ENCODE measurements at regions not wholly inside any gene's neighbourhood (a gene's known extent, or its start where the extent isn't known, plus 50 kb on each side); places are given as distances from the start of the nearest gene placed in this dataset.
A peak's percentile ranks its signal among the peaks of the same experiment; 100 is the strongest.

- DNase-seq (ENCODE audit: low read depth, low spot score): no peak
- H3K4me3 ChIP-seq (ENCODE audit: low read length): no peak overlapping the region
Measured at GRCh38 chr12:13627536-13627935, 353.9 kb downstream of the GRIN2B start.

DNA sequence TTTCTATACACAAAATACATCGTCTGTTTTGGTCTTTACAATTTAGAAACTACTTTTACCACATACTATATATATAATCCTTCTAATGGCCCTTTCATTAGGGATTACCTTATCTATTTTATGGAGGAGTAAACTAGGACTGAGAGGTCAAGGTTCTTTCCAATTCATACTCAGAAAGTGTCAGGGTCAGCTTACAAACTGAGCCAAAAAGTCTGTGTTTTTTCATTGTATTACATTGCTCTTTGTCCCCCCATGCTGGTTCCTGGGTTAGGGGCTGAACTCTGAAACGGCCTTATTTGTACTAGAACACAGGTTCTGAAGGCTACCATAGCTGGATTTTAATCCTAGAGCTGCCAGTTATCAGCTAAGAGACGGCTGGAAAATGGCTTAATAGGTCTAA is 368.1 kb downstream of the GRIN2B start:
- no peak overlapping the region for H3K4me3 ChIP-seq (ENCODE audit: low read length)
- no peak for DNase-seq (ENCODE audit: low read depth, low spot score)

DNA sequence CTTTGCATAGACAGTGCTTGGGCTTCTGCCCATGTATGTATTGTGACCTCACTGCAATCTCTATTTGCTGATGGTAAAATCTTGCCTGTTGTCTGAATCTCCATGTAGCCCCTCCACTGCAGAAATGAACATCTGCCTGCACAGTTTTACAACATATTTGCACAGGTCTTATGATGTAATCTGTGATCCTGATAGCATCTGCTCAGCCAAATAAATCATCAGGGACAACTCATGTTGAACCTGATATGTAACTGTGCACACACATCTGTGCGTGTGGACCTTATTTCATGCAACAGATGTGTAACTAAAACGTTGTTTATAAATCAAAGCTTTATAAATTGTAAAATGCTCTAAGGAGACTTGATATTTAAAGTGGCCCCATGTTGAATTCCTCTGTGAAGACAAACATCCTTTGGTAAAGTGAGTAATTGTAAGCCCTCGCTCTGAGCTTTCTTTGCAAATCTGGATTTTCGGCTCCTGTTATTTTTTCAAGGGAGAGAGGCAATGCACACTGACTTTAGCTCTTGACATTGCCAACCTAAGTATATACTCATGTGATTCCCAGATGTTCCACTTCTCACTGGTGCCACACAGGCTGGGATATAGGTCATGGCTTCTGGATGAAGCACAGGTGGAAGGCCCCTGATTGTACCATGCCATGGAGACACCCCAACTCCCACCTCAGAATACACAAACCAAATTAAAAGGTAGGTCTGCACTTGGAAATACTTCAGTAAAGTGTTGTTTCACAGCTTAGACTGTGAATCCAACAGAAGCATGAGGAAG is 371.3 kb downstream of the GRIN2B start:
- H3K4me3 ChIP-seq (ENCODE audit: low read length): no peak overlapping the region
- no peak for DNase-seq (ENCODE audit: low read depth, low spot score)

GRCh38 chr12:13606290-13606689 is 375.1 kb downstream of the GRIN2B start:
- DNase-seq (ENCODE audit: low read depth, low spot score): no peak
- no peak overlapping the region for H3K4me3 ChIP-seq (ENCODE audit: low read length)

DNA sequence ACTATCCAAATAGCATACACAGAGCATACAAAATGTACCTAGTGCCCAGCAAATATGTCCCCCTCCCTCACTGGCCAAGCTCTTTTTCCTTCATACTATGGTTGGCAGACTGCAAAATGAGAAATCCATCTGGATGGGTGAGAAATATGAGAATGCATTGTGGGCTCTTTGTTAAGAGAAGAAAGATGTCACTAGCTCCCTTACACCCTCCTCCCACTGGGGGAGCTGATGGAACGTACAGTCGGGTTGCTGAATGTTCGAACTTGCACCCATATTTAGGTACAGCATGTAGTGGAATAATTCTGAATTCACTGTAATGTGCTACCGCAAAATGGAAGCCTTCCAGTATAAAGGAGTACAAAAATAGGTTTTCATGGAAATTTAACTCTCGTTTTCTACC is 377.4 kb downstream of the GRIN2B start:
- H3K4me3 ChIP-seq (ENCODE audit: low read length): no peak overlapping the region
- DNase-seq (ENCODE audit: low read depth, low spot score): no peak

DNA sequence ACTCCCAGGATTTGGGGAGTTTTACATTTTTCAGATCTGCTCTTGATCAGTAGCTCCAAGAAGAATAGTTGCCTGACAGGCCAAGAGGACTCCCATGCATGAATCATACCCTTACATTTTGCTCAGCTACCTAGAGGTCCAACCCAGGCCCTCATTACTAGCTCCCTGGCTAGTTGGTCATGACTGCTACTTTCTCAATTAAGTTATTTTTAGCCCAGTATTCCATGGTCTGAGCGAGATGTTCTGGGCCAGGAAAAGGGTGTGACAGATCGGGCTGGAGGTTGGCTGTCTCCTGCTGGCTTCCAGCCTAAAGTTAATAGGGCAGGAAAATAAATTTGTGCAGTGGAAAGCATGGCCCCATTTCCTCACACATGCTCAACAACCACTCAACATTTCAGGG is 379.2 kb downstream of the GRIN2B start:
- DNase-seq (ENCODE audit: low read depth, low spot score): no peak
- no peak overlapping the region for H3K4me3 ChIP-seq (ENCODE audit: low read length)

DNA sequence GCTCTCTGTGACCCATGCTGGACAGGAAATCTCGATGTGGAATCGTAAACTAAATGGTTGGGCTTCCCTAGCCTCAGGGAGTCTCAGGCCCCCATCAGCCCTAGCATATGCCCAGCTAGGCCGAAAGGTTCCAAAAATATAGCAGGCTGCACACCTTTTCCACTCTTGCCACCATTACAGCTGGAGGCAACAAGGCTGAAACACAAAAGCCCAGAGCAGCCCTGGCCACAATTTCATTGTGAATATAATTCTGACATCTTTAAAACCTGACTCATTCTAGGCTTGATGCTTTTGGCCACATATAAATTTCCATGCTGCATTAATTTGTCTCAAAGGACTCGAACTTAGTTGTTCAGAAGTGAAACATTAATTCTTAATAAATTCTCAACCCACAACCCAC is 382.2 kb downstream of the GRIN2B start:
- no peak overlapping the region for H3K4me3 ChIP-seq (ENCODE audit: low read length)
- DNase-seq (ENCODE audit: low read depth, low spot score): no peak

DNA sequence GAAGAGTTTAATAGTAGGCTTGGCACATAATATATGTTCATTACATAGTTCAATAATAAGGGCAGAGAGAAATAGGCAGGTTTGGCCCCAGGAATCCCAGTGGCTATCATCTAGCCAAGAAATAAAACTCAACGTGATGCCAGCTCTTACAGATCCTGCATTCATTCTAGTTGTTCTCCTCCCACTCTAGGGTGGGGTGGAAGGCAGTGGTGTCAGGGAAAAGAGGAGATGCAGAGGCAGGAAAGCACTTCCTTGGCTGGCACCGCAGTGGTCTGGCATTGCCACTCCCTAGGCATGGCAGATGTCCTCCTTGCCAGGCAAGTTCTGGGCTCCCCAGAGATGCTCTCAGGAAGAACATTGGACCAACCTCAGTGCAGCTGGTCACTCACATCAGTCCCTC is 383.6 kb downstream of the GRIN2B start:
- no peak overlapping the region for H3K4me3 ChIP-seq (ENCODE audit: low read length)
- DNase-seq (ENCODE audit: low read depth, low spot score): no peak

GRCh38 chr12:13597166-13597565 is 384.2 kb downstream of the GRIN2B start:
- no peak for DNase-seq (ENCODE audit: low read depth, low spot score)
- H3K4me3 ChIP-seq (ENCODE audit: low read length): no peak overlapping the region

DNA sequence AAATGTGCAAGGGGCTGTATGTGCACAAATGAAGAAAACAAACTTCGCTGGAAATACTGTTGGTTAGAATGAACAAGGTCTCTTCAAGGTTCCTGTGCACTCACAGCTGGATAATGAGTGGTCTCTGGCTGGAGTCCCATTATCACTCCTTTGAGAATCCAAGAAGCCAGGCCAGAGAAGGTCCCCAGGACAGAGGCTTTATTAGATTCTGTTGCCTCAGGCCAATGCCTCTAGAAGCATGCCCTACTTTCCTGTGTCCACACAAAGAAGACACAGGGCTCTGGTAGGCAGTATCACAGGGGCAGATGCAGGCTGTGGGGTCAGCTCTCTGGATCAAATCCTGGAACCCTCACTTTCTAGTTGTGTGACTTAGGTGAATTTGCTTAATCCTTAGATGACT is 384.7 kb downstream of the GRIN2B start:
- H3K4me3 ChIP-seq (ENCODE audit: low read length): no peak overlapping the region
- no peak for DNase-seq (ENCODE audit: low read depth, low spot score)

DNA sequence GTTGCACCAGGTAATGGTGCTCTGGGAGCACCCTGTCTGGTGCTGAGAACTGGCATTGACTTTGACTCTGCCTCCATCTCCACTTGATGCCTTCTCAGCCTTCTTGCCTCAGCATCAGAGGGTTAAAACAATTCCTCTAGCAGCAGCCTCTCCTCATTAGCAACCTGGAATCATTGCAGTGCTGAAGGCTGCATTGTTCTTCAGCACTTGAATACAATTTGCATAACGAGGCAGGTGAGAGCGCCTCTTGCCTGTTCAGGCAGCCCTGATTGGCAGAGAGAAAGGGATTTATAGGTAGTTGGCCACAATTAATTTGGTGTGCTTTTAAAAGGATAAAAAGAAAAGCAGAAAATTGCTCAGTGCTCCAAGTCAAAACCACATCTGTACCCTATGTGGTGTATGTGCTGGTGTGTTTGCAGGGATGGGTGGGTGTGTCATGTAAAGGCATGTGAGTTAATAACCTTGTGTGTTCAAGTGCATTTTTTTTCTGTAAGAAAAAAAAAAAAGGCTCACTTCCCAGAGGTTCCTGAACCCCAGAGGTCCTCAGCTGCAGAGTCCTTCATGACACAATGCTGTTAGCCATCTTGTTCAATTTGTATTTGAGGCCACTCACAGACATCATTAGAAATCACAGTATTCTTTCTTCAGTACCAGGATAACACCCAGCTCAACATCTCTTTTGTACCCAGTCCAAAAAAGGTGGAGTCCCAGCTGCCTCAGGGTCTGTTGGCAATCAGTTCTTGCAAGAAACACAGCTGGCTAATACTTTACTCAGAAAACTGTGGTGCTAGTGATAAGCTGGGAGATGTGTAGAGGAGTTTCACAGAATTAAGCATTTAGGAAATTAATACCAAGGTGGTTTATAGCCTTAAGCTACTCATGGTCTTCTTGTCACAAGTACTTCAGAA is 385.6 kb downstream of the GRIN2B start:
- DNase-seq (ENCODE audit: low read depth, low spot score): peak; percentile 1
- no peak overlapping the region for H3K4me3 ChIP-seq (ENCODE audit: low read length)

DNA sequence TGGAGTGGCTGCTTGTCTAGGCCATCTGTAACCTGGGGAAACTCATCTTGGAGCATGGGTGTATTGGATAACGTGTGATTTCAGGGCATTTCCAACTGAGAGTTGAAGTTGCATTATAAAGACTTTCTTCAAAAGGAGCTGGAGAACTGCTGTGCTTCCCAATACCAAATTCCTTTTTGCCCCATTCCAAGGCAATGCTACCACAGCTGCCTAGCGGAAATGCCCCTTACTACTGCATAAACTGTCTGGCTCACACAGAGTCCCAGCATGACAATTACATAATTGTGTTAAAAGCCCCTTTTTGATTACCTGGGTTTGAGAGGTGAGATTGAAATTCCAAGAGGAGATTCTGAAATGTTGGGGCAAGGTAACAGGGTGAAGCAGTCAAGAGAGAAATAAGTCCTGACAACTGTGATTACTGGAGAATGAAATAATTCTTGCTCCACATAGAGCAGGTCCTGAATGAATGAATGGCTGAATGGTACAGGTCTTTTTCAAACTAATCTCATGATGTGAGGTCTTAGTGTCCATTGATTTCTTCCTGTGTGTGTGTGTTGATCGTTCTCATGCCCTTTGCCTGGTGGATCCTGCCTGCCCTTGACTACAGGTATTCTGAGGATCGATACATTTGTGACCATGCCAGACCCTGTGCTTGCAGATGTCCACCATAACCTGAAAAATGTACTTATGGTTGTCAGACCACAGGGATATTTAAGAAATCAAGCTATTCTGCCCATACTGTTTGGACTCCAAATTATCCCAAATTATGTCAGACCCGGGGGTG is 386.5 kb downstream of the GRIN2B start:
- H3K4me3 ChIP-seq (ENCODE audit: low read length): no peak overlapping the region
- DNase-seq (ENCODE audit: low read depth, low spot score): no peak

DNA sequence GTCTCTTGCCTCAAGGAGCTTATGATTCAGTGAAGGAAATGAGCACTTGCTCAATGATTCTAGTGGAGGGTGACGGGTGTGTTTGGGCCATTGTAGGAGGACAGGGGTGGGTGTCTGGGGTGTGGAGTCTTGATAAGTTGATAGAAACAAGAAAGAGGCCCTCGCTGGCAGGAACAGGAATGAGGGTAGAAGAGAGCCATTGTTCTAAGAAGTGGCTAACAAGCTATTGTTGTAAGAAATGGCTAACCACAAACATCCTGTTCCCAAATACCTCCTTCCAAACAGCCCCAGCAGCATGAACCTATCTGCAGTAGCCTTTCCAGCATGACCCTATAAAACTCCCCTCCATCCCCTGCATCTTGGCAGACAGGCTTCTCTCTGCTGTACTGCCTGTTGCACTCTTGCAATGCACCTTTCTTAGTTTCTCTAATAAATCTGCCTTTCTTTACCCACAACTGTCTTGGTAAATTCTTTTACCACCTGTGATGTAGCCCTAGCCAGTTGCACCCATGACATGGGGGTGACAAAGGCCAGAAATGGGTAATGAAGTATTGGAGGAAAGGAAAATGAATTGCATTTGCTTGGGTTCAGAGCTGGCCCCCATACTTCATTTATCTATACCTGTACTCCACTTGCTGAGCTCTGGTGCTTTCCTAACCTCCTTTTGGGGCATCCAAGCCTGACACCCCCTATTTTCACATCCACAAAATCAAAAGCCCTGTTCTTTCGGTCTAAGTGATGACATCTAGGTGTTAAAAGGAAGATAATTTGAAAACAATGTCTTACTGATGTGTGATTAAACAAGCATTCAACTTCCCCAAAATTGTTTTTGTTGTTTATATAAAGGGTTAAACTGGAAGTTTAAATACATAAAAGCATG is 389.1 kb downstream of the GRIN2B start:
- H3K4me3 ChIP-seq (ENCODE audit: low read length): no peak overlapping the region
- DNase-seq (ENCODE audit: low read depth, low spot score): peak; percentile 15

- H3K4me3 ChIP-seq (ENCODE audit: low read length): no peak overlapping the region
- no peak for DNase-seq (ENCODE audit: low read depth, low spot score)
Measured at GRCh38 chr12:13591488-13591887, 389.9 kb downstream of the GRIN2B start.

DNA sequence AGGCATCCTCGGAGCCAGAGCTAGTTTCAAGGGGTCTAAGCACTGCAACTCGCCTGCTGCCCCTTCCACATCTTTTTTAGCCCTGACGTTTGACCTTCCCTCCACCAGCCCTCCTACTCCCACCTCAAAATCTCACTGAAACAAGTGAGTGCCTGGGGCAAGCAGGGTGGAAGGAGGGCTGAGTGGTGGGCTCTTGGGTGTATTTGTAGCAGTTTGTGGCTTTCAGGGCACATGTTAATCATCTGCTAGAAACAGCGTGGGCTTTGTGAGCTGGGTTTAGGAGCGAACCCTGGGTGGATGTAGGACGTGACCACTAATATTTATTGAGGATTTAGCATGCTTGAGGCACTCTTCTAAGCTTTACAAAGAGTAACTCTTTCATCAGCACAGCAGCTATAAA is 390.3 kb downstream of the GRIN2B start:
- no peak overlapping the region for H3K4me3 ChIP-seq (ENCODE audit: low read length)
- no peak for DNase-seq (ENCODE audit: low read depth, low spot score)

DNA sequence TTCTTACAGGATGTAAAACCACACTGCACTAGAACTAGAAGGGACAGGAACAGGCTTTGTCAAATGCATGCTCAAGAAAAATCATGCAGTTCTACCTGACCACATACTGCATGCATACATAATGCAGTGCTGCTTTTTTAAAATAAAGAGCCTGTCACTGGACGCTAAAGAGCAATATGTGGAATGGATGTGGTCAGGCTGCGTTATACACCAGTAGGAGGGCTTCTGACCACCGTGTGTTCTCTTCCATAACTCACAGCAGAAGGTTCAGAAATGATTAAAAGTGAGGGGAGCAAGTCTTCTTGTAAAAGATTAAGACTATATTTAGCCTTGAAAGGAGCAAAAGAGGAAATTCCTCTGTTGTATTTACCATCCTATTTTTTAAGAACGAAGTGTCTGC is 392.0 kb downstream of the EMP1 start:
- DNase-seq (ENCODE audit: low read depth, low spot score): no peak
- H3K4me3 ChIP-seq (ENCODE audit: low read length): no peak overlapping the region

DNA sequence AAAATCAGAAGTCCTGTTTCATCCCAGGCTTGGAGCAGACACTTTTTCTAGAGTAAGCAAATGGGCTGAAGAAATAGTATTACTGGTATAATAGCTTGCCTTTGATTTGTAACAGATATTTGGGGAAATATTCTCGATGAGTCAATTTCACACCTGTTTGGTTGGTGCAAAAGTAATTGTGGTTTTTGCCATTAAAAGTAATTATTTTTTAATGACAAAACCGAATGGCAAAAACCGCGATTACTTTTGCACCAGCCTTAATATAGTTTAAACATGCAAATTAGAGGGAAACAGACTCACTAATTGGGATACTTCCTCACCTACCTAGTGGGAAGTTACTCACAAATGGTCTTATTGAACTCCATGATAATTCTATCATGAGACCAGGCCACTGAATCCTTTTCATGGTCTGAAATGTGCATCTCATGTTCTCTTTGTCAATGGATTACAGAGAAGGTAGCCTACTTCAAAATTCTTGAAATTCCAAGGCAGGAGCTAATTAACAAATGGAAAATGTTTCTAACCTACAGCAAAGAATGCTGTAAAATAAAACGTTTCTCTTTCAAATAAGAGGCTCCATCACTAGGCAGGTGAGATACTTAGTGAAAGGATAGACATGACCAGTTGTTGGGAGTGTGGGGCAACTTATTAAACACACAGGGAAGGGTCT is 391.3 kb downstream of the EMP1 start:
- DNase-seq (ENCODE audit: low read depth, low spot score): no peak
- H3K4me3 ChIP-seq (ENCODE audit: low read length): no peak overlapping the region

DNA sequence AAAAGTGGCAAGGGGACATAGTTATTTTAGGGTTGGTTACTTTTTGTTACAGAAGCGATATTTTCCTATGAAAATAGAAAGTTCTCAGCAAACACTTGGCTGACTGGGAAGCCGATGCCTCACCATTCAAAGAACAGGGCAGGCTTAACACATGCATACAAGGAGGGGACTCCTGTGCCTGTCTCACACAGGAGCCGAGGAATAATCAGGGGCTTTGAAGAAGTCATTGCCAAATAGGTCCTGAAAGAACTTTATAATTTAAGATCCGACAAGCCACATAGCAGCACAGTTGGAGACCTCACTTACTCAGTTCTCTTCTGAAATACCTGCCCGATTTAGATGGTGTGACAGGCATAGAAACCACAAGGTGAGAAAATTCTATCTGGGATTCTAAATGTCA is 389.8 kb downstream of the EMP1 start:
- no peak for DNase-seq (ENCODE audit: low read depth, low spot score)
- H3K4me3 ChIP-seq (ENCODE audit: low read length): no peak overlapping the region

Data from Jurkat, Clone E6-1 (cell line).